IMR-90 (cell line): ENCODE measurements at regions not wholly inside any gene's neighbourhood (a gene's known extent, or its start where the extent isn't known, plus 50 kb on each side); places are given as distances from the start of the nearest gene placed in this dataset.

Experiments
- ATAC-seq: fragments of 200-7000 bp; cut with Tn5 transposase; 2 replicates; pipeline ENCODE4 v1.9.1; 2020; ENCODE audit warnings: low read depth, mild to moderate bottlenecking, moderate library complexity
- BruUV-seq: library from RNA; stranded (reverse); fragments of 400-500 nt; replicated peaks from 2 replicates; lab custom pipeline; 2021; lab: Mats Ljungman, UMichigan
- CTCF ChIA-PET: fragments of 300-600 bp; formaldehyde crosslinking; extraction: SDS; loops from one replicate; lab custom pipeline; 2021; ENCODE audit warnings: antibody characterized with exemption; lab: Yijun Ruan, JAX
- POLR2A ChIA-PET: fragments of 300-600 bp; sonication (Branson Sonifier 250); formaldehyde crosslinking; loops from one replicate; lab custom pipeline; 2022; ENCODE audit warnings: antibody characterized with exemption; ENCODE audit not compliant: unreplicated experiment; lab: Charles Lee
- DNase-seq: peaks from one replicate; pipeline ENCODE4 v3.0.0; 2013
- H2AFZ ChIP-seq: replicated peaks from 2 replicates; pipeline ENCODE3; 2013; ENCODE audit warnings: low read length, mild to moderate bottlenecking; ENCODE audit not compliant: poor library complexity
- H2AK5ac ChIP-seq: 2 replicates; pipeline ENCODE4 v1.6.1; 2013; ENCODE audit warnings: low read depth, low read length, inconsistent platforms
- H2AK9ac ChIP-seq: replicated peaks from 2 replicates; pipeline ENCODE3; 2013; ENCODE audit warnings: mild to moderate bottlenecking, low read depth, low read length, moderate library complexity; ENCODE audit not compliant: poor library complexity
- H2BK120ac ChIP-seq: 2 replicates; pipeline ENCODE4 v1.6.1; 2013; ENCODE audit warnings: low read depth, low read length, inconsistent platforms
- H2BK15ac ChIP-seq: 3 replicates; pipeline ENCODE4 v1.6.1; 2013; ENCODE audit warnings: low read depth, low read length, inconsistent platforms
- H2BK20ac ChIP-seq: 2 replicates; pipeline ENCODE4 v1.6.1; 2013; ENCODE audit warnings: low read depth, mild to moderate bottlenecking, inconsistent platforms, low read length, moderate library complexity
- H2BK5ac ChIP-seq: 2 replicates; pipeline ENCODE4 v1.6.1; 2013; ENCODE audit warnings: mild to moderate bottlenecking, low read depth, low read length, inconsistent platforms; ENCODE audit not compliant: poor library complexity, severe bottlenecking
- H3K14ac ChIP-seq: replicated peaks from 2 replicates; pipeline ENCODE4 v1.6.1; 2013; ENCODE audit warnings: low read depth, low read length, inconsistent platforms
- H3K18ac ChIP-seq: 2 replicates; pipeline ENCODE4 v1.6.1; 2013; ENCODE audit warnings: low read depth, low read length, control low read depth
- H3K23ac ChIP-seq: 2 replicates; pipeline ENCODE4 v1.6.1; 2013; ENCODE audit warnings: low read depth, low read length, inconsistent platforms
- H3K27ac ChIP-seq: 2 replicates; pipeline ENCODE4 v1.5.1; 2013; ENCODE audit warnings: mild to moderate bottlenecking, control low read depth, low read length; ENCODE audit not compliant: insufficient read depth
- H3K27me3 ChIP-seq: 2 replicates; pipeline ENCODE4 v1.6.1; 2013; ENCODE audit warnings: low read length; ENCODE audit not compliant: control insufficient read depth, insufficient read depth
- H3K36me3 ChIP-seq: 2 replicates; pipeline ENCODE4 v1.6.1; 2013; ENCODE audit warnings: low read length, mixed read lengths; ENCODE audit not compliant: control insufficient read depth, insufficient read depth
- H3K4ac ChIP-seq: 2 replicates; pipeline ENCODE4 v1.6.1; 2013; ENCODE audit warnings: low read depth, low read length, inconsistent platforms
- H3K4me1 ChIP-seq: 2 replicates; pipeline ENCODE4 v1.6.1; 2013; ENCODE audit warnings: low read length, mixed read lengths; ENCODE audit not compliant: control insufficient read depth, insufficient read depth
- H3K4me2 ChIP-seq: 2 replicates; pipeline ENCODE4 v1.6.1; 2013; ENCODE audit warnings: low read depth, mild to moderate bottlenecking, control low read depth, low read length, moderate library complexity
- H3K4me3 ChIP-seq: 2 replicates; pipeline ENCODE4 v1.5.1; 2013; ENCODE audit warnings: low read depth, mild to moderate bottlenecking, control low read depth, low read length, moderate library complexity; ENCODE audit not compliant: insufficient read depth
- H3K56ac ChIP-seq: 2 replicates; pipeline ENCODE4 v1.6.1; 2013; ENCODE audit warnings: low read length, inconsistent platforms; ENCODE audit not compliant: insufficient read depth; ENCODE audit errors: extremely low read depth
- H3K79me1 ChIP-seq, 2 experiments: 2 replicates each; pipeline ENCODE4 v1.6.1; 2013; ENCODE audit warnings: low read length in 2 of 2, inconsistent platforms in 1 of 2, low read depth in 1 of 2
- H3K9ac ChIP-seq: 2 replicates; pipeline ENCODE4 v1.6.1; 2013; ENCODE audit warnings: low read depth, low read length, control low read depth
- H3K9me1 ChIP-seq: 2 replicates; pipeline ENCODE4 v1.6.1; 2013; ENCODE audit warnings: low read length, inconsistent platforms; ENCODE audit not compliant: insufficient read depth
- H3K9me3 ChIP-seq: 2 replicates; pipeline ENCODE4 v1.6.1; 2013; ENCODE audit warnings: low read length; ENCODE audit not compliant: control insufficient read depth, insufficient read depth
- H4K20me1 ChIP-seq: 2 replicates; pipeline ENCODE4 v1.6.1; 2013; ENCODE audit warnings: low read length, inconsistent platforms; ENCODE audit not compliant: insufficient read depth
- H4K5ac ChIP-seq: 2 replicates; pipeline ENCODE4 v1.6.1; 2013; ENCODE audit warnings: mild to moderate bottlenecking, low read depth, low read length, control low read depth
- H4K8ac ChIP-seq, 2 experiments: 2 replicates each; pipeline ENCODE4 v1.6.1; 2013; ENCODE audit warnings: low read depth in 2 of 2, low read length in 2 of 2, control low read depth in 1 of 2, inconsistent platforms in 1 of 2
- H4K91ac ChIP-seq: 2 replicates; pipeline ENCODE4 v1.6.1; 2013; ENCODE audit warnings: low read depth, low read length, inconsistent platforms; ENCODE audit not compliant: insufficient read depth
- BHLHE40 ChIP-seq: fragments of 150-350 bp; IDR thresholded peaks from 2 replicates; pipeline ENCODE4 v1.6.1; 2016; ENCODE audit warnings: mild to moderate bottlenecking, low read depth, low read length
- CEBPB ChIP-seq: IDR thresholded peaks from 2 replicates; pipeline ENCODE4 v1.6.1; 2012; ENCODE audit warnings: low read depth, low read length, improper control_type of control experiment
- CHD1 ChIP-seq: IDR thresholded peaks from 2 replicates; pipeline ENCODE4 v1.6.1; 2012; ENCODE audit warnings: low read depth, low read length, improper control_type of control experiment
- CTCF ChIP-seq: conservative IDR thresholded peaks from 2 replicates; pipeline ENCODE4 v1.5.1; 2012; ENCODE audit warnings: mild to moderate bottlenecking, low read depth, low read length, improper control_type of control experiment
- ELK1 ChIP-seq: fragments of 150-350 bp; IDR thresholded peaks from 2 replicates; pipeline ENCODE4 v1.6.1; 2016; ENCODE audit warnings: low read depth, mild to moderate bottlenecking, low read length, moderate library complexity, borderline replicate concordance
- FOS ChIP-seq: fragments of 150-350 bp; IDR thresholded peaks from 2 replicates; pipeline ENCODE4 v1.6.1; 2016; ENCODE audit warnings: low read depth, low read length
- MAFK ChIP-seq: IDR thresholded peaks from 2 replicates; pipeline ENCODE4 v1.6.1; 2012; ENCODE audit warnings: low read depth, low read length, improper control_type of control experiment
- MAZ ChIP-seq: IDR thresholded peaks from 2 replicates; pipeline ENCODE4 v1.6.1; 2012; ENCODE audit warnings: low read depth, mild to moderate bottlenecking, low read length, improper control_type of control experiment, moderate library complexity, borderline replicate concordance
- MXI1 ChIP-seq: IDR thresholded peaks from 2 replicates; pipeline ENCODE4 v1.6.1; 2012; ENCODE audit warnings: low read depth, mild to moderate bottlenecking, low read length, moderate library complexity, borderline replicate concordance
- NFE2L2 ChIP-seq: fragments of 150-350 bp; IDR thresholded peaks from 2 replicates; pipeline ENCODE4 v1.6.1; 2016; ENCODE audit warnings: low read depth, mild to moderate bottlenecking, low read length
- POLR2A ChIP-seq: IDR thresholded peaks from 2 replicates; pipeline ENCODE4 v1.6.1; 2012; ENCODE audit warnings: mild to moderate bottlenecking, low read depth, low read length
- RAD21 ChIP-seq: IDR thresholded peaks from 2 replicates; pipeline ENCODE4 v1.6.1; 2012; ENCODE audit warnings: low read length, improper control_type of control experiment
- RCOR1 ChIP-seq: IDR thresholded peaks from 2 replicates; pipeline ENCODE4 v1.6.1; 2012; ENCODE audit warnings: mild to moderate bottlenecking, low read length, improper control_type of control experiment; ENCODE audit not compliant: insufficient replicate concordance
- RFX5 ChIP-seq: IDR thresholded peaks from 2 replicates; pipeline ENCODE4 v1.8.0; 2012; ENCODE audit warnings: low read depth, mild to moderate bottlenecking, low read length, moderate library complexity
- SMC3 ChIP-seq: fragments of 150-350 bp; IDR thresholded peaks from 2 replicates; pipeline ENCODE4 v1.6.1; 2016; ENCODE audit warnings: low read depth, mild to moderate bottlenecking, antibody characterized with exemption, low read length, moderate library complexity
- USF2 ChIP-seq: fragments of 150-350 bp; IDR thresholded peaks from 2 replicates; pipeline ENCODE4 v1.6.1; 2017; ENCODE audit warnings: mild to moderate bottlenecking, antibody characterized with exemption, low read length, low read depth
- WGBS, 2 experiments: methylation state at CpG; one replicate each; pipeline versions ENCODE4 v1.1.5 to v1.1.7; 2013; ENCODE audit warnings: missing lambda C conversion rate in 2 of 2; ENCODE audit not compliant: insufficient read length in 1 of 2; ENCODE audit errors: extremely low coverage in 2 of 2; 5-methylcytosine and 5-hydroxymethylcytosine counted together
- dilution Hi-C: fragments of 300-500 bp; cut with HindIII; formaldehyde crosslinking; loops from one replicate; pipeline ENCODE4 v1.14.3; 2018; ENCODE audit warnings: low sequenced_read_pairs; ENCODE audit not compliant: unreplicated experiment
- in situ Hi-C: fragments of 300-500 bp; cut with MboI; formaldehyde crosslinking; loops from 3 replicates; pipeline ENCODE4 v1.14.3; 2019; ENCODE audit warnings: low sequenced_read_pairs, inconsistent platforms, mixed read lengths
- intact Hi-C: fragments of 100-400 bp; cut with micrococcal nuclease; formaldehyde crosslinking; loops from 2 replicates; pipeline ENCODE4 v1.10.0; 2022

GRCh38 chr2:7452110-7452876 is 535.1 kb downstream of the RNF144A start:
- H4K91ac ChIP-seq = no peak overlapping the region
- H3K18ac ChIP-seq = no peak overlapping the region
- no peak overlapping the region for H2AFZ ChIP-seq
- intact Hi-C loops = no loop called here
- POLR2A ChIA-PET = no interaction called here
- CTCF ChIA-PET = no interaction called here
- no peak overlapping the region for H4K8ac ChIP-seq
- H4K20me1 ChIP-seq = no peaks in the 10 kb centered on the region
- no peak overlapping the region for H3K4ac ChIP-seq
- no peak overlapping the region for H3K27ac ChIP-seq
- H3K4me1 ChIP-seq = no peaks in the 10 kb centered on the region
- H2BK5ac ChIP-seq = no peak overlapping the region
- 60% methylated on average over 1 of the region's 12 CpGs; no CpG with 5 or more reads in 1 of the 2 experiments for WGBS, 2 experiments
- no peak for DNase-seq
- no peak overlapping the region for H3K56ac ChIP-seq
- no peak overlapping the region for H3K23ac ChIP-seq
- dilution Hi-C loops = no loop called here
- TF ChIP-seq MAZ = no peak
- no peak for TF ChIP-seq FOS
- no peak for TF ChIP-seq CHD1
- TF ChIP-seq RAD21 = no peak
- no peak for TF ChIP-seq MAFK
- TF ChIP-seq POLR2A = no peak
- TF ChIP-seq RFX5 = no peak
- TF ChIP-seq CTCF = no peak
- TF ChIP-seq USF2 = no peak
- no peak for TF ChIP-seq RCOR1
- no peak for TF ChIP-seq SMC3
- TF ChIP-seq MXI1 = no peak
- no peak for TF ChIP-seq ELK1
- TF ChIP-seq NFE2L2 = no peak
- no peak for TF ChIP-seq CEBPB
- TF ChIP-seq BHLHE40 = no peak
- no peak overlapping the region for H4K5ac ChIP-seq
- BruUV-seq = no TSS peak
- H3K36me3 ChIP-seq = no peaks in the 10 kb centered on the region
- no peaks in the 10 kb centered on the region for H3K27me3 ChIP-seq
- H2AK9ac ChIP-seq = no peak overlapping the region
- no peak overlapping the region for H3K14ac ChIP-seq
- H2BK120ac ChIP-seq = no peak overlapping the region
- peaks cover 5% of the 10 kb centered on the region; the same call in 1 of the 2 replicates for H3K9me3 ChIP-seq
- ATAC-seq = no peak
- no peak overlapping the region for H3K4me3 ChIP-seq
- no peak overlapping the region for H2BK15ac ChIP-seq
- H2AK5ac ChIP-seq = no peak overlapping the region
- no peak overlapping the region for H2BK20ac ChIP-seq
- no peaks in the 10 kb centered on the region for H3K79me1 ChIP-seq
- in situ Hi-C loops = no loop called here
- no peaks in the 10 kb centered on the region for H3K9me1 ChIP-seq
- no peak overlapping the region for H3K4me2 ChIP-seq
- H3K9ac ChIP-seq = no peak overlapping the region
